Inflammatory macrophage (primary cell): ENCODE measurements at regions not wholly inside any gene's neighbourhood (a gene's known extent, or its start where the extent isn't known, plus 50 kb on each side); places are given as distances from the start of the nearest gene placed in this dataset.
A peak's percentile ranks its signal among the peaks of the same experiment; 100 is the strongest.
"Not testable (repeated sequence)": the region's sequence is repeated elsewhere in the genome, so short reads cannot be mapped to it uniquely, and the experiment has no call there.

Source experiments
- DNase-seq, 2 donors: peaks; one replicate each; pipeline ENCODE4 v3.0.0-alpha.2; 2020 to 2022

DNA sequence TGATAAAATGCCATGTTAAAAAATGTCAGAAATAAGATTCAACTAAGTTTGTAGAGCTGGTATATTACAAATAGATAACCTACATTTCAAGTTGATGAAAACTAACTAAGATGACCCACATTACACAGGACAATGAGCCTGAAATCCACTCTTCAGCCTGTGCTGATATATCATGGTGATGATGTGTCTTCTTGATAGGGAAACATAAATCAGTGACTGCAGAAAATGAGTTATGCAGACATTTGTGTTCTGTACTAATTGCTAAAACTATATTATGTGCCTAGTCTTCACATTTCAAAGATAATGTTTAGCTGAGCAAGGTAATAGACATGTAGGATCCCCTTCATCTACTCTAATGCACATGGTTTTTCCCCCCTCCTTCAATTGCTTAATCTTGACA is 331.6 kb upstream of the F9 start:
- DNase-seq, result no peak

- DNase-seq, result no peak
Measured at GRCh38 chrX:139196890-139197289, 333.6 kb upstream of the F9 start.

DNA sequence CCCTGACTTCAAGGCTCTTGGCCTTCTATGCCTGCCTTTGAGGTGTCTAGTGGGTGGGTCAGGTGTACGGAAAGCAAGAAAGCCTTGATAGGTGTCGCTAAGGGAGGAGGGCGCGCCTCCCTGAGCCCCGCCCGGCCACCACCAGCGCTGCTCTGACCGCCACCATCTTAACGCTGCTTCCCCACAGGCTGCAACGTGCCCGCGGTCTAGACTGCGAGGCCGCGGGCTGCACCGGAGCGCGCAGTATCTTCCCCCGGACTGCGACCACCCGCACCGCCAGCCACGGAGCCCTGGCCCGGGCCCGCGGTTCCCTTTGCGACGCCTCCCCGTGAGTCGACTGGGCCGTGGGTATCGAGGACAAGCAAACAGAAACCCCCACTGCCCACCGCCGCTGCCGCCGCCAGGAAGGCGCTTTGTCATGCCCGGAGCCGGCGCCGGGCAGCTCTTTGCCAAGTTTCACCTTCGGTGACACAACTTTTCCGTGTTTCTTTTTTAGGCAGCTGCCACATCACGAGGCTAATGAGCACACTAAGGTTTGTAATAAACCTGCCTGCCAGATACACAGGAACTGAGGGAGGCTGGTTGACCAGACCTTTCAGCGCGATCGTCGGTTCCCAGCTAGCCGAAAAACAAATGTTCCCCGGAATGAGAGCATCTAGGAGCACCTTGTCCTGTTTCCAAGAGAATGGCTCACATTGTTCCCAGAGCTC is 335.8 kb upstream of the F9 start:
- peak in 1 of 2 donors; percentile 1 for DNase-seq

GRCh38 chrX:139192386-139192961 is 338.1 kb upstream of the F9 start:
- DNase-seq, result no peak

- no peak for DNase-seq
Measured at GRCh38 chrX:139191746-139192385, 338.7 kb upstream of the F9 start.

DNA sequence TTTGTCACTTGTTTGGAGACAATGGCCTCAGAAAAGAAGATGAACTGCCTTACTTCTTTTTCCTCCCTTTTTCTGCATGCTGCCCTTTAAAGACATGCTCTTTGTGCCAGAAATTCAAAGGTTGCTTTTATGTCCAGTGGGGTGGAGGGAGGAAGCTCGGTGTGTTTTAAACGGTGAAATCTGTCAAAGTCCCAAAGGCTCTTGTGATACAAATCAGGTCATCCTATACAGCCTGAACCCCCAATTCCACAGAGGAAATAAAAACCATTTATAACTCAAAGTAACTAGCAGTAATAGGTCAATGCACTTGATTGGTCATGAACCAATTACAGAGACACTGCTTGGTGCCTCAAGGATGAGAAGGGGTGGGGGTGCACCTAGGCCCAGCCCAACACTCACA is 339.3 kb upstream of the F9 start:
- no peak for DNase-seq

DNA sequence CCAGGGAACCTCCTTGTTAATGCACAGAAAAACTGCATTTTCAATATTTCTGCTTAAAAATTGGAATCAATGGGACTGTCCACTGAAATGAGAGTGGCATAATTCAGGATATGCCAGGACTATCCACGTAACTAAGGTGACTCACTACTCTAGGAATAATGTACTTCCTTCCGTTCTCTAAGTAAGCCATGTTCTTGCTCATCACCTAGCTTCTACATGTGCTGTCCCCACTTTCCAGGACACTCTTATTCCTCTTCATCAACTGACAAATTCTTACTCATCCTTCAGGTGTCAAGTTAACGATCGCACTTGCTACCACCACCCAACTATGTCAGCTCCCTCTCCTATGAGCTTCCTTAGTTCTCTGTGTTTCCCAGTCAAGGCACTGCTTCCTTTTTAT is 342.8 kb upstream of the F9 start:
- DNase-seq, result no peak

GRCh38 chrX:139186991-139187390 is 343.5 kb upstream of the F9 start:
- no peak for DNase-seq

DNA sequence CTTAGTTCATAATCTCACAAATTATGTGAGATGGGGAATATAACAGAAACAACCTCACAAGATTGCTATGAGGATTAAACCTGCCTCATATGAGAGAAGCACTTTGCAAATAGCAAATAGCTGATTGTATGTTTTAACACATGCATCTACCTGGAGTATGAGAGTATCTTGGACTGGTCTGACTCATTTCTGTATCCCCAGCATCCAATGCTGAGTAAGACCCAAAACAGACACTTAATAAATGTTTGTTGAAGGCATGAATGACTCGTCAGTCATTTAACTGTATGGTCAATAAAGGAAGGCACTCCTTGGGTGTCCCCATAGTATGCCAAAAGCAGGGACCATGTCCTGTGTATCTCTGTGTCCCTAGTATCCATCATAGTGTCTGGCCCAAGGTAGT is 350.9 kb upstream of the F9 start:
- no peak for DNase-seq

- DNase-seq, result no peak
Measured at GRCh38 chrX:139178980-139179379, 351.6 kb upstream of the F9 start.

GRCh38 chrX:139172731-139173130 is 357.8 kb upstream of the F9 start:
- no peak for DNase-seq

- no peak for DNase-seq
Measured at GRCh38 chrX:139170526-139171173, 359.9 kb upstream of the F9 start.

GRCh38 chrX:139167282-139167681 is 363.3 kb upstream of the F9 start:
- no peak for DNase-seq

DNA sequence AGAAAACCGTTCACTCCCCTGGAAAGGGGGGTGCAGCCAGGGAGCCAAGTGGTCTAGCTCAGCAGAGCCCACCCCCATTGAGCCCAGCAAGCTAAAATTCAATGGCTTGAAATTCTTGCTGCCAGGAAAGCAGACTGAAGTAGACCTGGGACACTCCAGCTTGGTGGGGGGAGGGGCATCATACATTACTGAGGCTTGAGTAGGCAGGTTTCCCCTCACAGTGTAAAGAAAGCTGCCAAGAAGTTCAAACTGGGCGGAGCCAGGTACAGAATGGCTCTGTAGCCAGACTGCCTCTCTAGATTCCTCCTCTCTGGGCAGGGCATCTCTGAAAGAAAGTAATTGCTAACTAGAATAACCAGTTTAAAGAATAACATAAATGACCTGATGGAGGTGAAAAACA is 372.3 kb upstream of the F9 start:
- no peak for DNase-seq

DNA sequence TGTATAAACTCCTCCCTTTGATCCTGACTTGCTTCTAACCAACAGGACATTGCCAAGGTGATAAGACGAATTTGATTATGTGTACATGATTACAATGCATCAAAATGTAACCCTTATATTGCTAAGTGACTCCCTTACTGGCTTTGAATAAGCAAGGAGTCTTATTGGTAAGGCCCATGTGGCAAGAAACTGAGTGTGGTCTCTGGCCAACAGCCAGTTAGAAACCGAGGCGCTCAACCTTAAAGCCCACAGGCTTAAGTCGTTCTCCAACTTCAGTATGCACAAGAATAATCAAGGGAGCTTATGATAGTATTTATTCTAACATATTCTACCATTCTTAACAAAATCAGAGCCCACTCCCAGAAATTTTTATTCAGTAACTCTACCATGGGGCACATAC is 374.2 kb upstream of the F9 start:
- no peak for DNase-seq

GRCh38 chrX:139146625-139147024 is 383.9 kb upstream of the F9 start:
- DNase-seq, result not testable (repeated sequence)

- no peak for DNase-seq
Measured at GRCh38 chrX:139141370-139141769, 389.2 kb upstream of the F9 start.

- no peak for DNase-seq
Measured at GRCh38 chrX:139134316-139134715, 396.2 kb upstream of the F9 start.

- peak in 1 of 2 donors; percentile 11 for DNase-seq
Measured at GRCh38 chrX:139126493-139126892, 404.0 kb upstream of the F9 start.

GRCh38 chrX:139125916-139126315 is 404.6 kb upstream of the F9 start:
- DNase-seq, result no peak

GRCh38 chrX:139121616-139122286 is 408.8 kb upstream of the F9 start:
- no peak for DNase-seq

GRCh38 chrX:139120760-139121159 is 409.2 kb upstream of the FGF13 start:
- no peak for DNase-seq

- peak; percentile 69 to 77 for DNase-seq
Measured at GRCh38 chrX:139113708-139114107, 402.2 kb upstream of the FGF13 start.
